Embryonic facial prominence (tissue), 1 donor: ENCODE measurements at regions not wholly inside any gene's neighbourhood (a gene's known extent, or its start where the extent isn't known, plus 50 kb on each side); places are given as distances from the start of the nearest gene placed in this dataset.
"Not testable (repeated sequence)": the region's sequence is repeated elsewhere in the genome, so short reads cannot be mapped to it uniquely, and the experiment has no call there.

Experiments
- DNase-seq: peaks from one replicate; pipeline ENCODE4 v3.0.0-alpha.2; 2016; ENCODE audit errors: extremely low spot score

GRCh38 chr9:115301581-115301980, 183.6 kb upstream of the TNC start:
- no peak for DNase-seq

DNA sequence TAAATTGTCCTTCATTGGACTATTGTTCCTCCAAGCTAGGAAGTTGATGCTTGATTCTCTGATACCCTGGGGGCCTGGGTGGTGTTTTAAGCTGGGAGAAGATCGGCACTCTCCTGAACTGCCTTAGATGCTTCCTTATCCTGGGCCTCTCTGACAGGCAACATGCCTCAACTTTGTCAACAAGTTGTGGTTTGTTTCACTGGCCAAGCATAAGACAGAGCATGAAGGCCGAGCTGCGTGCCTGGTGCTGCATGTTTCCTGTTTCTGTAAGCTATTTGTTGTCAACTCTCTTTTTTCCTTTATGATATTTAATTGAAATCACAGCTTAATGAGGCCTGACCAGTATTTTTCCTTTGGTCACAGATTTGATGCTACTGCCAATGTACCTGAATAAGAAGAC, 187.6 kb upstream of the TNC start:
- DNase-seq, result no peak

GRCh38 chr9:115306865-115307264, 188.9 kb upstream of the TNC start:
- DNase-seq, result no peak

GRCh38 chr9:115313545-115313944, 195.6 kb upstream of the TNC start:
- DNase-seq, result no peak

GRCh38 chr9:115326461-115326860, 208.5 kb upstream of the TNC start:
- DNase-seq, result no peak

GRCh38 chr9:115327436-115328122, 209.6 kb upstream of the TNC start:
- no peak for DNase-seq

DNA sequence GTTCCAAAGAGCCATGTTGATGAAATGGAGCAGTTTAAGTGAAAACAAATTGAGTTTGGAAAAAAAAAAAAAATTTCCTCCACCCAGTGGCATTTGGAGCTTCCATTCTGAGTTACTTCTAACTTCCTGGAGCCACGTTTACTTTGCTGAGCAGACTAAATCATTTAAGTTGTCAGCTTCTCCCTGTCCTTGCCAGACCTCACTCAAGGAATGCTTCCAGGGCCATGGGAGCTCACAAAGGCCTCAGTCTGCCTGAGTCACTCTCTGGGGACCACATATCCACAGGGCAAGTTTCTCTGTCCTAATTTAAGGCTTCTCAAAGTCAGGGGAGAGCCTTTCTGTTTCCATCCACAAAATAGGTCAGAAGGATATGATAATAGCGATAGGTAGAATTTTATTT, 210.3 kb upstream of the TNC start:
- no peak for DNase-seq

DNA sequence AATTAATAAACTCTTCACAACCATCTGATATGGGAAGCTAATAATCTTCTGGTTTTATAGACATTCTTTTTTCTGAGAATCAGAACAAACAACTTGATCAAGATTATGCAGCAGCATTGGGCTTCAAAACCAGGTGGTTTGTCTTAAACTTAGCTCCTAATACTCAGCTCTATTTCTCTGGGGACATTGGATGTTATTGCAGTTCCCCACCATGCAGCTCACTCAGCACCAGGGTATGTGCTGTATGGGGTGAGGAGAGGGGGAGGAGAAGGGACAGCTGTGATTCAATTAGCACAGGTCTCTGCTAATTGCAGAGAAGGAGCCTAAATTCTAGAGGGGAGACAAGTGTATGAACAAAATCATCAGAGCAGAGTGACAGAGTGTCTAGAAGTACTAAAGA, 210.7 kb upstream of the TNC start:
- DNase-seq, result no peak

DNA sequence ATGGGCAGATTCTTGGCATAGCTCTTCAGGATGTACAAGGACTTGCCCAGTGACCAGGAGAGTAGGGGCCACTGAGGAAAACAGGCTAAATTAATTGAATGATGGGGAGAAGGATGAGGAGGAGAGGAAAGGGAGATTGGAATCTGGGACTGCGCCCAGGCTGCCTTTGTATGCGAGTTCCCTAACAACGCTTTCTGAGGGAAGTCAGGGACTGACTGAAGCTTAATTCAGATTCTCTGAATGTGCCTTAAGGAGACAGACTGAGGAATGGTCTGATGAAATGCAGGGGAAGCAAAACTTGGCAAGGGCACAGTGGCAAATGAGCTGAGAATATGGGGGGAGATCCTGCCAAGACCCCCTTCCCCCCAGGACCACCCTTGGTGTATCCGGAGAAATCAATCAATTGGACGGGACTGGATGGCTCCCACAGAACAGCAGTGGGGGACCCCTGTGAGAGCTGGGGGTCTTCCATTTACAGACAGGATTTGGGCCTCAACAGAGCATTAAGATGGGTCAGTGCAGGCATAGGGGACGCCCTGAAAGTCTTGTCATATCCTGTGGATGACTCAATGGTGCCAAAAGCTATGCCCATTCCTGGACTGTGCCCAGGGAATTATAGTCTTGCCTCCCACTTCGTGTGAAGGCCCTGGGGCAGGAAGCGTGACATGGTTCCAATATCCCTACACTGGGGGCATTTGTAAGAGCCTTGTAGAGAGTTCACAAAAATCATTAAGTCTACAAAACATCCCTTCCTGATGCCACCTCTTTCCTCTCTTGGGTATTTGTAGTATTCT, 215.5 kb upstream of the TNC start:
- no peak for DNase-seq

DNA sequence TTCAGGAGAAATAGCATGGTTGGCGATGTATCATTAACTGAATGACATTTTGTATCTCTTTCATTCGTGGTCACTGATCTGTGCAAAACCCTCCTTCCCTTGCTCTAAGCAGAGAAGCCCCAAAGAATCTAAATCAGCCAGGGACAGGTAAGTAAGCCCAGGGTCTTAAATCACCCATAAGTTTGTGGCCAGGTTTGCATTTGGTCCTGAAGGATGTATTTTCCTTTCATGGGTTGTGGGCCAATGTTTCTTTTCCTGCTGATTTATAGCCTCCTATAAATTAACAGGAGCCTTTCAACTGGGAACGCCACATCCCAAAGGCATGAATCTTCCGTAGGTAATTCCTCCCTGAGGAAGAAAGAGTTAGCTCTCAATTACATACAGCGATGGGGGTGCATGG, 217.5 kb upstream of the TNC start:
- no peak for DNase-seq

- DNase-seq, result no peak
Measured at GRCh38 chr9:115340314-115340713, 222.4 kb upstream of the TNC start.

DNA sequence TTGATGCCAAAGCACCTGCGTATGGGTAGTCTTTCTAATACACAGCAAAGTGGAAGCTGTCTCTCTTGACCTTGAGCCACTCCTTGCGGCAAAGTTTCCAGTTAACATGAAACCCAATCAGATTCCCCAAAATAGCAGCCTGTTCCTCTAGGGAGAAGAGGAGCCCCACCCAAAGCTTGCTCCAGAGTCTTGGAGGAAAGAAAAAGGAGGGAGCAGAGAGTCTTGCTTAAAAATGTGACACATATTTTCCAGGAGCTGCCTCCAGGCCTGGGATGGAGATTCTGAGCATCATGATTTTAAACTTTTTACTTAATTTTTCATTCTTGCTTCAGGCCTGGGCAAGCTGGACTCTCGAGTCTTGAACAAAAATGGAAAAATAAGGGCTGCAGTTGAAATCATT, 223.5 kb upstream of the TNC start:
- DNase-seq, result no peak

DNA sequence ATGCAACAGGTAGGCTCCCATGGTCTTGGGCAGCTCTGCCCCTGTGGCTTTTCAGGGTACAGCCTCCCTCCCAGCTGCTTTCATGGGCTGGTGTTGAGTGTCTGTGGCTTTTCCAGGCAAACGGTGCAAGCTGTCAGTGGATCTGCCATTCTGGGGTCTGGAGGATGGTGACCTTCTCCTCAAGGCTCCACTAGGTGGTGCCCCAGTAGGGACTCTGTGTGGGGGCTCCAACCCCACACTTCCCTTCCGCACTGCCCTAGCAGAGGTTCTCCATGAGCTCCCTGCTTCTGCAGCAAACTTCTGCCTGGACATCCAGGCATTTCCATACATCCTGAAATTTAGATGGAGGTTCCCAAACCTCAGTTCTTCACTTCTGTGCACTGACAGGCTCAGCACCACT, 229.8 kb upstream of the TNC start:
- DNase-seq, result not testable (repeated sequence)

- DNase-seq, result not testable (repeated sequence)
Measured at GRCh38 chr9:115348936-115349335, 231.0 kb upstream of the TNC start.

DNA sequence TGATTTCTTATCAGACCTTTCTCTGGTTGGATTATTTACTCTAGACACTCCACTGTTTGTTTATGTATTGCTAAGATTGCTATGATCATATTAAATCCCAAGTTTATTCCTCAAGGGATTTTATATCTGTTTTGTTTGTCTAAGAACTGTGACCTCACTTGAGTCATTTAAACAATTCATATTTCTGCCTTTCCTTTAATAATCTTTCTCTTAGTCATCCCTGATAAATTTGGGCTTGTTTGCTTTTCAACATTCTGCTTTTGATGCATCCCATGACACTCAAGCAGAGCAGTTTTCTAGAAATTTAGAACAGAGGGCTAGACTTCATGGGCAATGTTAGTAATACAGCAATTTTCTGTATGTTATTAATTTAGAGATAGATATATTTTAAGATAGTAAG, 231.6 kb upstream of the TNC start:
- no peak for DNase-seq

DNA sequence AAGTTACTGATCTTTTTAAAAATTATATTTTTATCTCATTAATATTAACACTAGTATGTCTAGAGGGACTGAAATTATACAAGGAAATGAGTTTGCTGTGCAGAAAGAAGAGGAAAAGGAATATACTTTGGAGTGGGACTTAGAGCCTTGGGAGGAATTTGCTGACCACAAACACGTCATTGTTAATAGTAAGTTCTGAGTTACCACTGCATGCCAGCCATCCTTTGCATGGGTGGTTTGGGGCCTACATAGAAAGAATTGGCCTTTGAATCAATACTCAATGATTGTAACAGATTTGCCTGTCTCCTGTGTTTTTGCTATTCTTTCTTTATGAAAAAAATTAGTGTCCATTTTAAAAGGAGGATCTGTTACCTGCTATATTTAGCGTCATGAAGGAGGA, 232.6 kb upstream of the TNC start:
- DNase-seq, result no peak

DNA sequence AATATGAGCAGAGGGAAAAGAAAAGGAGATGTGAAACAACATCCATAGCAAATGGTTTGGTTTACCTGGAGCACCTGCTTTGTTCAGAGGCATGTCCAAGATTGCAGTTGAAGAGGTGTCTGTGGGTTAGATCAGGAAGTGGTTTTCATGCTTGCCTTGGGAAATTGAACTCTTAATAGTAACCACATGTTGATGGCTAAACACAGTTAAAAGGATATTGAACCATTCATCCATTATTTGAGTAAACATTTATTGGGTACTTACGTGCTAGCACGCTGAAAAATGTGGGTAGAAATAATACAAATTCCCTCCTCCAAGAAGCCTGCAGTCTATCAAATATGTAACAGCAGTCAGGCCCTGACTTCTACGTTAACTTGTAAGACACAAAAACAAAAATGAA, 235.7 kb upstream of the TNC start:
- no peak for DNase-seq

GRCh38 chr9:115357821-115358220, 239.9 kb upstream of the TNC start:
- DNase-seq, result no peak

DNA sequence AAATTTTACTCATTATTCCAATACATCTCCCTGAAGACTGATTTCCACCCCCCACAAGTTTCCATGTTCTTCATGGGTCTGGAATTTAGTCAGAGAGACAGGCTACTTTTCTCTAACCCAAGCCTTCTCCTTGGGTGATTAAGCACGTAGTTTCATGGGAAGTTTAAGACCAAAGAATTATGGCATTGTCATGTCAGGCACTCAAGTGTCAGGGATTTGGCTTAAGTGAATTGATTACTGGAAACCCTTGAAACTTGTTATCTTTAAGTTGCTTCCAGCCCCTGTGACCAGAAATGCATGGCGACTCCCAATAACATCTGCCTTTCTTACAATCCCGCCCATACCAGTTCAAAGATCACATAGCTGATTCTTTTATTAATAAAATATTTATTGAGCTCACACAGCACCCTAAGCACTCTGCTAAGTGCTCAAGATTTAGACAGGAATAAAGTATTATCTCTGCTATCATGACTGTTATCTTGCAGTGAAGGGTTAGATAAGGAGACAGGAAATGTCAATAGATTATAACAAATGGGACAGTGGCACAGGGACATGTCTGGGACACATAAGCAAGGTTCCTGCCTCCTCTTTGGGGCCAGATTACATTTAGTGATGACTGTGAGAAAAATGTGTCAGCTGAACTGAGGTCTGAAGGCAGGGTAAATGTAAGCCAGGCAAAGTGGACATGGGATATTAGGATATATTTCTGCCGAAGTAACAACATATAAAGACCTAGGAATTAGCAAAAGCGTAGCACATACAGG, 241.2 kb upstream of the TNC start:
- no peak for DNase-seq

GRCh38 chr9:115360122-115360521, 242.2 kb upstream of the TNC start:
- no peak for DNase-seq

DNA sequence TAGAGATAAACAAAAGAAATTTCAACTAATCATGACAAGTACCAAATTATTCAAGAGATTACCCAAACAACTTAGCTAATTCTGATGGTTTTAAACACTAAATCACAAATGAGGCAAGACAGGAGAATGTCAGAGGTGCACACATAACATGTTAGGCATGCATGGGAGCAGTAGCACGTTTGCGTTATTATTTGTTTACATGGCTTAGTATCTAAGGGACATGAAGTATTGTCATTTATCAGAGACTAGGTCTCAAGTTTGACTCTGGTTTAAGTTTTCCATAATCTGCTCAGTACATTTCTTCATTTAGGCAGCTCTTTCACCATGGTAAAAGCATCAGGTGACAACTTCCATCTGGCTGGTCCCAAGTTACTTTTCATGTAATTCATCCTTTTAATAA, 244.1 kb upstream of the TNC start:
- no peak for DNase-seq

GRCh38 chr9:115362640-115363039, 244.7 kb upstream of the TNC start:
- no peak for DNase-seq

GRCh38 chr9:115364991-115365390, 247.0 kb upstream of the TNC start:
- no peak for DNase-seq
